Fibroblast of skin of left quadriceps (primary cell): ENCODE measurements at regions not wholly inside any gene's neighbourhood (a gene's known extent, or its start where the extent isn't known, plus 50 kb on each side); places are given as distances from the start of the nearest gene placed in this dataset.

Source experiments
- DNase-seq, 2 experiments: peaks; one replicate each; pipeline ENCODE4 v3.0.0-alpha.2; 2013; ENCODE audit warnings: low read depth in 2 of 2

GRCh38 chr1:81392526-81393226, 408.1 kb upstream of the ADGRL2 start:
- no peak for DNase-seq

- no peak for DNase-seq
Measured at GRCh38 chr1:81391125-81391828, 409.5 kb upstream of the ADGRL2 start.

GRCh38 chr1:81388435-81388834, 412.3 kb upstream of the ADGRL2 start:
- DNase-seq: no peak

GRCh38 chr1:81387446-81387845, 413.3 kb upstream of the ADGRL2 start:
- no peak for DNase-seq

- DNase-seq: no peak
Measured at GRCh38 chr1:81382561-81382960, 418.2 kb upstream of the ADGRL2 start.

- DNase-seq: no peak
Measured at GRCh38 chr1:81381881-81382280, 418.9 kb upstream of the ADGRL2 start.

- DNase-seq: no peak
Measured at GRCh38 chr1:81380436-81380835, 420.3 kb upstream of the ADGRL2 start.

GRCh38 chr1:81379430-81379829, 421.3 kb upstream of the ADGRL2 start:
- no peak for DNase-seq

- DNase-seq: no peak
Measured at GRCh38 chr1:81377406-81377805, 423.3 kb upstream of the ADGRL2 start.

GRCh38 chr1:81375884-81376548, 424.7 kb upstream of the ADGRL2 start:
- DNase-seq: no peak

GRCh38 chr1:81374481-81374880, 426.3 kb upstream of the ADGRL2 start:
- DNase-seq: no peak

- no peak for DNase-seq
Measured at GRCh38 chr1:81371864-81372263, 428.9 kb upstream of the ADGRL2 start.

GRCh38 chr1:81369833-81370232, 430.9 kb upstream of the ADGRL2 start:
- no peak for DNase-seq

- DNase-seq: peak in 1 of 2 experiments; percentile 13
Measured at GRCh38 chr1:81366173-81366572, 434.6 kb upstream of the ADGRL2 start.

GRCh38 chr1:81364088-81364487, 436.6 kb upstream of the ADGRL2 start:
- no peak for DNase-seq

GRCh38 chr1:81358151-81358550, 442.6 kb upstream of the ADGRL2 start:
- no peak for DNase-seq

- DNase-seq: no peak
Measured at GRCh38 chr1:81351864-81352263, 448.9 kb upstream of the ADGRL2 start.

GRCh38 chr1:81349194-81349965, 451.4 kb upstream of the ADGRL2 start:
- DNase-seq: no peak

GRCh38 chr1:81345110-81345509, 455.6 kb upstream of the ADGRL2 start:
- no peak for DNase-seq

- no peak for DNase-seq
Measured at GRCh38 chr1:81340239-81340638, 460.5 kb upstream of the ADGRL2 start.

- DNase-seq: no peak
Measured at GRCh38 chr1:81337226-81337625, 463.5 kb upstream of the ADGRL2 start.

- no peak for DNase-seq
Measured at GRCh38 chr1:81335876-81336275, 464.9 kb upstream of the ADGRL2 start.
